ENCODE measurements at regions not wholly inside any gene's neighbourhood (a gene's known extent, or its start where the extent isn't known, plus 50 kb on each side); places are given as distances from the start of the nearest gene placed in this dataset.

GRCh38 chr2:152879275-152879674 lies 160.9 kb downstream of the ARL6IP6 start:
- no peak for TF ChIP-seq EZH2 (IDR thresholded peaks at IDR 0.05)
- no peak for TF ChIP-seq CTCF (IDR thresholded peaks at IDR 0.05)
